ENCODE measurements at regions not wholly inside any gene's neighbourhood (a gene's known extent, or its start where the extent isn't known, plus 50 kb on each side); places are given as distances from the start of the nearest gene placed in this dataset.
"Not testable (repeated sequence)": the region's sequence is repeated elsewhere in the genome, so short reads cannot be mapped to it uniquely, and the experiment has no call there.

GRCh38 chr2:163132850-163133249 is 294.3 kb upstream of the KCNH7 start:
- in situ Hi-C loops (cut with MboI; ENCODE audit: low sequenced_read_pairs) = loop anchor here (25.0 kb wide), 1 partner anchor 221 kb away; no protein-coding TSS in a partner anchor

DNA sequence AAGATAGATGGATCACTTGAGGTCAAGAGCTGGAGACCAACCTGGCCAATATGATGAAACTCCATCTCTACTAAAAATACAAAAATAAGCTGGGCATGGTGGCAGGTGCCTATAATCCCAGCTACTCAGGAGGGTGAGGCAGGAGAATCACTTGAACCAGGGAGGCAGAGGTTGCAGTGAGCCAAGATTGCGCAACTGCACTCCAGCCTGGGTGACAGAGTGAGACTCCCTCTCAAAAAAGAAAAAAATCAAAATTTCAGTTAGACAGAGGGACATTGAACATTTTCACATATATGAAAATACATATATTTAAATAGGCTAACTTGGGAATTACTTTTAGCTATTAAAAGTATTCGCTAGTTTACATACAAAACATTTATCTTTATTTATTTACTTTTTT is 293.6 kb upstream of the KCNH7 start:
- in situ Hi-C loops (cut with MboI; ENCODE audit: low sequenced_read_pairs) = loop anchor here (25.0 kb wide), 1 partner anchor 220 kb away; no protein-coding TSS in a partner anchor

DNA sequence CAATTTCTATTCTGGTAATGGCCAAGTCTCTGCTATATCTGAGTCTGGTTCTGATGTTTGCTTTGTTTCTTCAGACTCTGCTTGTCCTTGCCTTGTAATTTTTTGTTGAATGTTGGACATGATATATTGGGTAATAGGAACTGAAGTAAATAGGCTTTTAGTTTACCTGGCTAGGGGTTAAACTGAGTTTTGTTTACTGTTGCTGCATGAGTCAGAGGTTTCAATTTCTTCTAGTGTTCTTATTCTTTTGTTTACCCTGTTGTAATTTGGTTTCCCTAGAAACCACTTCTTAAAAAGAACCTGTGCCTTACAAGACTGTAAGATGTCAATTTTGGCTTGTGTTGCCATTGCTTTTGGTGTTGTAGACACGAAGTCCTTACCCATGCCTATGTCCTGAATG is 285.0 kb upstream of the KCNH7 start:
- in situ Hi-C loops (cut with MboI; ENCODE audit: low sequenced_read_pairs) = no loop called here

DNA sequence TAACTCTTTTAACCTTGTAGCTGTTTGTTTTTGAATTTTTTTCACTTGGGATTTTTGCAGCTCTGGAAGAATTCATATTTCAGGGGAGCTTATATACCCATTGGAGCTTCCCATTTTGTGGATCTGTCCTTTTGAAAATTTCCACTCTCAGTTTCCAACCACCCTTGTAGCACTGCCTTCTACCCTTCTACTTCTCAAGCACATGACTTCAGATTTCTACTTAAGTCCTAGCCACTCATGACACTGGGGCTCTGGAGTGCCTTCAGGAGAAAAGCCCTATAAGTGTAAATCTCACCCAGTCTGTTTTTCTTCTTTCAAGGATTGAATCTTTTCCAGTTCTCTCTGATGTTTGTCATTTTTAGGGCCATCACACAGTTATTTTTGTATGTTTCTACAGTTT is 283.7 kb upstream of the KCNH7 start:
- in situ Hi-C loops (cut with MboI; ENCODE audit: low sequenced_read_pairs) = no loop called here

DNA sequence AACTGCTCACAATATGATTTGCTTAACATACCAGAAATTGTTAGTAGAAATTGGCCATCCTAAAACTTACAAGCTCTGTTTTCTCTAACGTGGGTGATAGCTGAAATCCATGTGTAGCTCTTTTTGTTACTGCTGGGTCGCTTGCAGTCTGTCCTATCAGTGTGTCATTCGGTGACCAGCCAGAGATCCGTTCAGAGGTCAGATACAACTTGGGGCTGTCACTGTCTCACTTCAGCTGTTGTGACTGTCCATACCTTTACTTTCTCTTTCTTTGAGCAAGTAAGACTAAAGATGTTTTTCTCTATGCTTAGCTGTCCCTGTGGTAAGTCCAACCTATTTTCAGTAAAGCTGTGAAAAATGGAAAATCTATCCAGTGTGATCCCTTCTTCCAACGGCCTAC is 282.9 kb upstream of the KCNH7 start:
- in situ Hi-C loops (cut with MboI; ENCODE audit: low sequenced_read_pairs) = no loop called here

DNA sequence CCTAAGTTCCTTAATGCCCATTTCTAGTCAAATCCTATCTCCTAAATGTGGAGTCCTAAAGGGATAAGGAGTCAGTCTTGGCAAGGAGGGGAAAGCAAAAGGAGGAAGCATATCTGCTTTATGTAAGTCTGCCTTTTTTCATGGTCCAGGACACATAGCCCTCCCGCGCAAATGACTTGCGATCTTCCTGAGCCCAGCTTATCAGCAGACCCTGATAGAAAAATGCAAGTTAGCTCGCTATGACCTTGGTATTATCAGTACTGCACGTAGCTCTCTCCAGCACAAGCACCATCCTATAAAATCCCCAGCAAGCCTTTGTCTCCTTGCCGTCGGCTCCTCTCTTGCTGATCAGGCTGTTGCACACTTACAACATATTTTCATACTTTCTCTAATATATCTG is 281.4 kb upstream of the KCNH7 start:
- in situ Hi-C loops (cut with MboI; ENCODE audit: low sequenced_read_pairs) = no loop called here

GRCh38 chr2:163086940-163087339 is 248.4 kb upstream of the KCNH7 start:
- in situ Hi-C loops (cut with MboI; ENCODE audit: low sequenced_read_pairs) = no loop called here

DNA sequence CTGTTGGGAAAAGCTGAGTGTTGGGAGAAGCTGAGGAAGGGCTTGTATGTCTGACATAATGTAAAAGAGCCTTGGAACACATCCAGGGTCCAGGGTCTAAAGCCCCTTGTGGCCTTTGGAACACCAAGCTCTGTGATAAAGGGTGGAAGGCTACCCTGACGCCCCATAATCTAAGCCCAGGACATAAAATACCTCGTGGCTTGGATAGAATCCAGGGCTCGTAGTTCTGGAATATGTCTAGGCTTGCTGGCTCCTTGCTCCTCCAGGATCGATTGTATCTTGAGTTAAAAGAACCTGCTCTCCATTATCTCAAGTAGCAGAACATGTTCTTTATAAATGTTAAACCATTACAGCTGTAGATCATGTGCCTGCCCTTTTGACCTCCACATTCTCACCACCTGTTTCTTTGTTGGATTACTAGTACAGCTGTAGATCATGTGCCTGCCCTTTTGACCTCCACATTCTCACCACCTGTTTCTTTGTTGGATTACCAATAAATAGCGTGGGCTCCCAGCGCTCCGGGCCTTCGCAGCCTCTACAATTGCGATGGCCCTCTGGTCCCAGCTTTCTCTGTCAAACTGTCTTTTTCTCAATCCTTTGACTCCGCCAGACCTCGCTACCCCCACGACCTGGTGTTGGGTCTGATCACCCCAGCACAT is 246.9 kb upstream of the KCNH7 start:
- in situ Hi-C loops (cut with MboI; ENCODE audit: low sequenced_read_pairs) = not testable (repeated sequence)

DNA sequence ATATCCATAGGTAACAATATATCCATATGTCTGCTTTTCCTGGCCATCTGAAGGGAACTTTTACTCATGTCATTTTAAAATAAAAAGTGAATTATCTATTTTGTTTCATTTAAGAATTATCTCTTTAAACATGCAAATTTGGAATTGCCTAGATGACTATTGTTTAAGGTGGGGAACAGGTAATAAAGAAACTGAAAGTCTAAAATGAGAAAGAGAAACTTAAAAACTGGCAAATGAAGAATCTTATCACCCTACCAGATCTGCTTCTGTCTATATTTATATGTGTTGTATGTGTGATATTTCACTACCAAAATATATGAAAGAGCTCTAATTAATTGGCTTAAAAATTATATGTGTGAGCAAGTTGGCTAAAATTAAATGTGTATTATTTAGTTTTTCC is 243.2 kb upstream of the KCNH7 start:
- in situ Hi-C loops (cut with MboI; ENCODE audit: low sequenced_read_pairs) = no loop called here

GRCh38 chr2:163077241-163077640 is 238.7 kb upstream of the KCNH7 start:
- in situ Hi-C loops (cut with MboI; ENCODE audit: low sequenced_read_pairs) = no loop called here

DNA sequence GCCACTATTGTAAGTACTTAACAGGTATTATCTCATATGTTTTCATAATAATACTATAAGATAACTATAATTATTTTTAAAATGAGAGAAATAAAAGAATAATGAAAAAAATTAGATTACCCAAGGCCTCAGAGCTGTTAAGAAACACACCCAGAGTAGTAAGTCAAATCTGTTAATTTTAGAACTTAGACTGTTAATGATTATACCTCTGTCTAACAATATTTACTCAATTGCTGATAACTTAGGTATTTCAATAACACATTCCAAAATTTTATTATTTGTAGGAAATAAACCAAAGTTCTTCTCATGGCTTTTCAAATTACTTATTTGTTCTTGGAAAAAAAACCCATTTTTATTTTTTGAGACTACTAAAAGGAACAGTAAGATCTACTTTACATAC is 227.5 kb upstream of the KCNH7 start:
- in situ Hi-C loops (cut with MboI; ENCODE audit: low sequenced_read_pairs) = no loop called here

DNA sequence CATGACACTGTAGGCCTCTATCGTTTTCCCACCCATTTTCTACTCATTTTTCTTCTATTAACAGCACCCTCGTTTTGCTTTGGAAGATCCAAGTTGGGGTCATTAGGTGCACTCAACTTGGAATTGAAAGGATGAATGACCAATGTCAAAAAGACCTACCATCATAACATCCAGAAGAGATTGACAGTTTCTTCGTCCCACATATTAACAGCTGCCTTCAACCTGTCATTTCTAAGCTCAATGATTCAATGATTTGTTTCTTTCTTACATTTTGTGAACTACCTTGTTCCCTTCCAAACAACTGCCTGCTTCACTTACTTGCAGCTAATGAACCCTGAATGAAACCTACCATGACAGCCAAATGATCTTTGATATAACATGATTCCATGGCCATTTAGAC is 224.0 kb upstream of the KCNH7 start:
- in situ Hi-C loops (cut with MboI; ENCODE audit: low sequenced_read_pairs) = no loop called here

GRCh38 chr2:163046615-163047014 is 208.0 kb upstream of the KCNH7 start:
- in situ Hi-C loops (cut with MboI; ENCODE audit: low sequenced_read_pairs) = no loop called here

GRCh38 chr2:163045830-163046229 is 207.3 kb upstream of the KCNH7 start:
- in situ Hi-C loops (cut with MboI; ENCODE audit: low sequenced_read_pairs) = no loop called here

GRCh38 chr2:163044114-163044513 is 205.5 kb upstream of the KCNH7 start:
- in situ Hi-C loops (cut with MboI; ENCODE audit: low sequenced_read_pairs) = no loop called here

DNA sequence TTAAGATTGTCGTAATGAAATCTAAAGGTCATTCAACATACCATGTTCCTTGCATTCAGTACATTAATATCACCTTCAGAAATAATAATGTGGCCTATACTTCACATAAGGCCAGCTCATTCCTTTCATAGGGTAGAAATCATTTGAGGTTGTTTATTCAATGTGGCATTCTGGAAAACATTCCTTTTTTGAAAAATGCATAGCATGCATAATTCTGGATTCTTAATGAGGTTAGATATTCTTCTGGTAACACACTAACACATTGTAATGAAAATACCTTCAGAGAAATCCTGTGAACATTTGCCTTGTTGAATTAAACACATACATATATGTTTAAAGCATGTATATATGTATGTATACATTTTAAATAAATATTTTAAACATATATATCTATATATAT is 204.6 kb upstream of the KCNH7 start:
- in situ Hi-C loops (cut with MboI; ENCODE audit: low sequenced_read_pairs) = no loop called here

- in situ Hi-C loops (cut with MboI; ENCODE audit: low sequenced_read_pairs) = no loop called here
Observed at GRCh38 chr2:163039266-163039665, 200.7 kb upstream of the KCNH7 start.

- in situ Hi-C loops (cut with MboI; ENCODE audit: low sequenced_read_pairs) = no loop called here
Observed at GRCh38 chr2:163028807-163029206, 190.2 kb upstream of the KCNH7 start.

DNA sequence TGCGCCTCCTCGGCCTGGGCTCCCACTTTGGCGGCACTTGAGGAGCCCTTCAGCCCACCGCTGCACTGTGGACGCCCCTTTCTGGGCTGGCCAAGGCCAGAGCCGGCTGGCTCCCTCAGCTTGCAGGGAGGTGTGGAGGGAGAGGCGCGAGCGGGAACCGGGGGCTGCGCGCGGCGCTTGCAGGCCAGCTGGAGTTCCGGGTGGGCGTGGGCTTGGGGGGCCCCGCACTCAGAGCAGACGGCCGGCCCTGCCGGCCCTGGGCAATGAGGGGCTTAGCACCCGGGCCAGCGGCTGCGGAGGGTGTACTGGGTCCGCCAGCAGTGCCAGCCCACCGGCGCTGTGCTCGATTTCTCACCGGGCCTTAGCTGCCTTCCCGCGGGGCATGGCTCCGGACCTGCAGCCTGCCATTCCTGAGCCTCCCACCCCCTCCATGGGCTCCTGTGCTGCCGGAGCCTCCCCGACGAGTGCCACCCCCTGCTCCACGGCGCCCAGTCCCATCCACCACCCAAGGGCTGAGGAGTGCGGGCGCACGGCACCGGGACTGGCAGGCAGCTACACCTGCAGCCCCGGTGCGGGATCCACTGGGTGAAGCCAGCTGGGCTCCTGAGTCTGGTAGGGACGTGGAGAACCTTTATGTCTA is 187.7 kb upstream of the KCNH7 start:
- in situ Hi-C loops (cut with MboI; ENCODE audit: low sequenced_read_pairs) = not testable (repeated sequence)

GRCh38 chr2:163016882-163017281 is 178.3 kb upstream of the KCNH7 start:
- in situ Hi-C loops (cut with MboI; ENCODE audit: low sequenced_read_pairs) = not testable (repeated sequence)

- in situ Hi-C loops (cut with MboI; ENCODE audit: low sequenced_read_pairs) = no loop called here
Observed at GRCh38 chr2:163011000-163011399, 172.4 kb upstream of the KCNH7 start.

- in situ Hi-C loops (cut with MboI; ENCODE audit: low sequenced_read_pairs) = no loop called here
Observed at GRCh38 chr2:163008642-163009041, 170.1 kb upstream of the KCNH7 start.

DNA sequence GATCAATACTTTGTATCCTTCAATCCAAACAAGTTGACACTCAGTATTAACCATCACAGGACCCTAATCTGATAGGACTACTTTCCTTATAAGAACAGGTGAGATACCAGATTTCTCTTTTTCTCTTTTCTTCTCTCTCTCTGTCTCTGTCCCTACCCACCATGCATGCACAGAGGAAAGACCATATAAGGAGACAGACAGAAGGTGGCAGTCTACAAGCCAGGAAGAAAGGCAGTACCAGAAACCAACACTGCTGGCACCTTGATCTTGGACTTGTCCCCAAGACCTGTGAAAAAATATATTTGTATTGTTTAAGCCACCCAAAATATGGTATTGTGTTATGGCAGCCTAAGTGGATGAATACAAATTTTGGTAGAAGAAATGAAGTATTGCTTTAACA is 156.2 kb upstream of the KCNH7 start:
- in situ Hi-C loops (cut with MboI; ENCODE audit: low sequenced_read_pairs) = no loop called here
